ENCODE measurements at regions not wholly inside any gene's neighbourhood (a gene's known extent, or its start where the extent isn't known, plus 50 kb on each side); places are given as distances from the start of the nearest gene placed in this dataset.

DNA sequence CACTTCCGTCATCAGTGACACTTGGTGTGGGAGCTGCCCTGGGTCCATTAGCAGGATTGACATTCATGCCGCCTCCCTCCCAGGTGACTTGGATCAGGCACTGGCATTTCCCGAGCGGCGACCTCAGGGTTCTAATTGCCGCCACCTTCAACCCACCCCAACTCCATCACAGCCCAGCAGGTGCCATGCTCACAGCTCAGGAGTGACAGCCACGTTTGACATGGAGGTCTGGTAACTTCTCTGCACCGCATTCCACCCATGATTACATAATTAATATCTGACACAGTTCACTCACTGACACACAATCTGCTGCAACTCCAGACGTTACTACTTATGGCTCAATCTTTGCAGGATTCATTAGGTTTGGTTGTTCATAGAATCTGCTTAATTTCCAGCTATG lies 450.9 kb upstream of the MYT1L start:
- no peaks in the 10 kb centered on the region for H3K9me3 ChIP-seq (ENCODE audit: control insufficient read depth, insufficient read depth, low read depth, low read length)
- no peak overlapping the region for H3K27ac ChIP-seq (ENCODE audit: insufficient read depth, low read length)
- H3K9ac ChIP-seq (ENCODE audit: insufficient read depth, low read length): no peak overlapping the region
- no peaks in the 10 kb centered on the region for H4K20me1 ChIP-seq (ENCODE audit: control insufficient read depth, extremely low read depth, insufficient read depth, low read length)
- no peaks in the 10 kb centered on the region for H3K36me3 ChIP-seq (ENCODE audit: control insufficient read depth, insufficient read depth, low read length)
- no peak overlapping the region for H2AFZ ChIP-seq (ENCODE audit: low read length)
- DNase-seq (ENCODE audit: low read depth in 2 of 2): no peak
- no peaks in the 10 kb centered on the region for H3K4me1 ChIP-seq (ENCODE audit: control insufficient read depth, extremely low read depth, insufficient read depth, low read length)
- TF ChIP-seq, protein P1, sequence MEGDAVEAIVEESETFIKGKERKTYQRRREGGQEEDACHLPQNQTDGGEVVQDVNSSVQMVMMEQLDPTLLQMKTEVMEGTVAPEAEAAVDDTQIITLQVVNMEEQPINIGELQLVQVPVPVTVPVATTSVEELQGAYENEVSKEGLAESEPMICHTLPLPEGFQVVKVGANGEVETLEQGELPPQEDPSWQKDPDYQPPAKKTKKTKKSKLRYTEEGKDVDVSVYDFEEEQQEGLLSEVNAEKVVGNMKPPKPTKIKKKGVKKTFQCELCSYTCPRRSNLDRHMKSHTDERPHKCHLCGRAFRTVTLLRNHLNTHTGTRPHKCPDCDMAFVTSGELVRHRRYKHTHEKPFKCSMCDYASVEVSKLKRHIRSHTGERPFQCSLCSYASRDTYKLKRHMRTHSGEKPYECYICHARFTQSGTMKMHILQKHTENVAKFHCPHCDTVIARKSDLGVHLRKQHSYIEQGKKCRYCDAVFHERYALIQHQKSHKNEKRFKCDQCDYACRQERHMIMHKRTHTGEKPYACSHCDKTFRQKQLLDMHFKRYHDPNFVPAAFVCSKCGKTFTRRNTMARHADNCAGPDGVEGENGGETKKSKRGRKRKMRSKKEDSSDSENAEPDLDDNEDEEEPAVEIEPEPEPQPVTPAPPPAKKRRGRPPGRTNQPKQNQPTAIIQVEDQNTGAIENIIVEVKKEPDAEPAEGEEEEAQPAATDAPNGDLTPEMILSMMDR (conservative IDR thresholded peaks at IDR 0.05 in 1 of 2, IDR thresholded peaks at IDR 0.05 in 1 of 2; ENCODE audit: low read depth in 1 of 2, low read length in 2 of 2): no peak
- no peak for TF ChIP-seq EZH2 (IDR thresholded peaks at IDR 0.05; ENCODE audit: low read length, missing control alignments)
- H3K27me3 ChIP-seq (ENCODE audit: control insufficient read depth, insufficient read depth, low read length): no peaks in the 10 kb centered on the region
- no peak overlapping the region for H3K4me3 ChIP-seq (replicated peaks in 1 of 4; ENCODE audit: control extremely low read depth in 1 of 4, insufficient read depth in 1 of 4, low read depth in 3 of 4, low read length in 4 of 4)
- H3K79me2 ChIP-seq (ENCODE audit: control insufficient read depth, insufficient read depth, low read length): no peaks in the 10 kb centered on the region
- H3K4me2 ChIP-seq (ENCODE audit: extremely low read depth, insufficient read depth, low read length): no peak overlapping the region

DNA sequence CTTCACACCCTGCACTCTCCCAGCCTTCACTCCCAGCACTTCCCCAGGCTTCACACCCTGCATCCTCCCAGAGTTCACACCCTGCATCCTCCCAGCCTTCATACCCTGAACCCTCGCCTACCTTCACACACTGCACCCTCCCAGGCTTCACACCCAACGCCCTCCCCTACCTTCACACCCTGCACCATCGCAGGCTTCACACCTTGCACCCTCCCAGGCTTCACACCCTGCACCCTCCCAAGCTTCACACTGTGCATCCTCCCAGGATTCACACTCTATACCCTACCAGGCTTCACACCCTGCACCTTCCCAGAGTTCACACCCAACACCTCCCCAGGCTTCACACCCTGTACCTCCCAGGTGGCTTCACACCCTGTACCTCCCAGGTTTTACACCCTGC lies 448.7 kb upstream of the MYT1L start:
- Histone ChIP-seq H3K4me3 (replicated peaks in 1 of 4; ENCODE audit: control extremely low read depth in 1 of 4, insufficient read depth in 1 of 4, low read depth in 3 of 4, low read length in 4 of 4) (no peak overlapping the region), H3K36me3 (ENCODE audit: control insufficient read depth, insufficient read depth, low read length) (no peaks in the 10 kb centered on the region), H3K79me2 (ENCODE audit: control insufficient read depth, insufficient read depth, low read length) (no peaks in the 10 kb centered on the region), H3K27ac (ENCODE audit: insufficient read depth, low read length) (no peak overlapping the region), H4K20me1 (ENCODE audit: control insufficient read depth, extremely low read depth, insufficient read depth, low read length) (no peaks in the 10 kb centered on the region), H3K4me1 (ENCODE audit: control insufficient read depth, extremely low read depth, insufficient read depth, low read length) (no peaks in the 10 kb centered on the region), H3K9ac (ENCODE audit: insufficient read depth, low read length) (no peak overlapping the region), H2AFZ (ENCODE audit: low read length) (no peak overlapping the region), H3K9me3 (ENCODE audit: control insufficient read depth, insufficient read depth, low read depth, low read length) (no peaks in the 10 kb centered on the region), H3K4me2 (ENCODE audit: extremely low read depth, insufficient read depth, low read length) (no peak overlapping the region), H3K27me3 (ENCODE audit: control insufficient read depth, insufficient read depth, low read length) (no peaks in the 10 kb centered on the region)
- DNase-seq (ENCODE audit: low read depth in 2 of 2): no peak
- TF ChIP-seq, protein P1 (conservative IDR thresholded peaks at IDR 0.05 in 1 of 2, IDR thresholded peaks at IDR 0.05 in 1 of 2; ENCODE audit: low read depth in 1 of 2, low read length in 2 of 2): no peak
- TF ChIP-seq EZH2 (IDR thresholded peaks at IDR 0.05; ENCODE audit: low read length, missing control alignments): no peak

- Histone ChIP-seq H3K27ac (ENCODE audit: insufficient read depth, low read length) (no peak overlapping the region), H2AFZ (ENCODE audit: low read length) (no peak overlapping the region), H3K4me1 (ENCODE audit: control insufficient read depth, extremely low read depth, insufficient read depth, low read length) (no peaks in the 10 kb centered on the region), H3K9ac (ENCODE audit: insufficient read depth, low read length) (no peak overlapping the region), H3K4me2 (ENCODE audit: extremely low read depth, insufficient read depth, low read length) (no peak overlapping the region), H3K9me3 (ENCODE audit: control insufficient read depth, insufficient read depth, low read depth, low read length) (no peaks in the 10 kb centered on the region), H4K20me1 (ENCODE audit: control insufficient read depth, extremely low read depth, insufficient read depth, low read length) (no peaks in the 10 kb centered on the region), H3K36me3 (ENCODE audit: control insufficient read depth, insufficient read depth, low read length) (no peaks in the 10 kb centered on the region), H3K79me2 (ENCODE audit: control insufficient read depth, insufficient read depth, low read length) (no peaks in the 10 kb centered on the region), H3K27me3 (ENCODE audit: control insufficient read depth, insufficient read depth, low read length) (no peaks in the 10 kb centered on the region), H3K4me3 (replicated peaks in 1 of 4; ENCODE audit: control extremely low read depth in 1 of 4, insufficient read depth in 1 of 4, low read depth in 3 of 4, low read length in 4 of 4) (no peak overlapping the region)
- DNase-seq (ENCODE audit: low read depth in 2 of 2): no peak
- TF ChIP-seq, protein P1 (conservative IDR thresholded peaks at IDR 0.05 in 1 of 2, IDR thresholded peaks at IDR 0.05 in 1 of 2; ENCODE audit: low read depth in 1 of 2, low read length in 2 of 2): no peak
- no peak for TF ChIP-seq EZH2 (IDR thresholded peaks at IDR 0.05; ENCODE audit: low read length, missing control alignments)
These were observed 446.8 kb upstream of the MYT1L start for GRCh38 chr2:2777876-2778275.

Measured in fibroblast of lung (primary cell).